GM21619 (cell line): ENCODE measurements at regions not wholly inside any gene's neighbourhood (a gene's known extent, or its start where the extent isn't known, plus 50 kb on each side); places are given as distances from the start of the nearest gene placed in this dataset.

Experiments
- ATAC-seq: cut with Tn5 transposase; IDR thresholded peaks from one replicate; pipeline ENCODE4 v1.9.1; 2021; ENCODE audit not compliant: unreplicated experiment

- ATAC-seq, result no peak
Measured at GRCh38 chr10:61841338-61841875, 60.1 kb upstream of the ARID5B start.

- ATAC-seq, result no peak
Measured at GRCh38 chr10:61842755-61843497, 58.6 kb upstream of the ARID5B start.

GRCh38 chr10:61844116-61844822 lies 57.2 kb upstream of the ARID5B start:
- no peak for ATAC-seq

- no peak for ATAC-seq
Measured at GRCh38 chr10:61845196-61845949, 56.1 kb upstream of the ARID5B start.

- ATAC-seq, result no peak
Measured at GRCh38 chr10:61845950-61846268, 55.6 kb upstream of the ARID5B start.

GRCh38 chr10:61846370-61847031 lies 55.0 kb upstream of the ARID5B start:
- no peak for ATAC-seq

GRCh38 chr10:61847087-61847486 lies 54.4 kb upstream of the ARID5B start:
- no peak for ATAC-seq

GRCh38 chr10:61847640-61848039 lies 53.9 kb upstream of the ARID5B start:
- no peak for ATAC-seq

- ATAC-seq, result no peak
Measured at GRCh38 chr10:61850376-61850775, 51.1 kb upstream of the ARID5B start.
